ENCODE measurements at regions not wholly inside any gene's neighbourhood (a gene's known extent, or its start where the extent isn't known, plus 50 kb on each side); places are given as distances from the start of the nearest gene placed in this dataset.

DNA sequence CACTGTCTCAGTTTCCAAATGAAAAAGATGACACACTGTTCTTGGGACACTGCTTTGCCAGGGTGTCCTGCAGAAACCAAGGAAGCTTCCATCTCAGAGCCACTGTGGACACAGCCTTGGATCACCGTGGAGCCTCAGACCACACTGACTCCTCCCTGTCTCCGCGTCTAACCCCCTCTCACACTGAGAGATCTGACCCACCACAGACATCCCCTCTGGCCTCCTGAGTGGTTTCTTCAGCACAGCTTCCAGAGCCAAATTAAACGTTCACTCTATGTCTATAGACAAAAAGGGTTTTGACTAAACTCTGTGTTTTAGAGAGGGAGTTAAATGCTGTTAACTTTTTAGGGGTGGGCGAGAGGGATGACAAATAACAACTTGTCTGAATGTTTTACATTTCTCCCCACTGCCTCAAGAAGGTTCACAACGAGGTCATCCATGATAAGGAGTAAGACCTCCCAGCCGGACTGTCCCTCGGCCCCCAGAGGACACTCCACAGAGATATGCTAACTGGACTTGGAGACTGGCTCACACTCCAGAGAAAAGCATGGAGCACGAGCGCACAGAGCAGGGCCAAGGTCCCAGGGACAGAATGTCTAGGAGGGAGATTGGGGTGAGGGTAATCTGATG lies 113.4 kb upstream of the PKDCC start:
- peak; percentile 49 for DNase-seq (ENCODE audit: low spot score)

DNA sequence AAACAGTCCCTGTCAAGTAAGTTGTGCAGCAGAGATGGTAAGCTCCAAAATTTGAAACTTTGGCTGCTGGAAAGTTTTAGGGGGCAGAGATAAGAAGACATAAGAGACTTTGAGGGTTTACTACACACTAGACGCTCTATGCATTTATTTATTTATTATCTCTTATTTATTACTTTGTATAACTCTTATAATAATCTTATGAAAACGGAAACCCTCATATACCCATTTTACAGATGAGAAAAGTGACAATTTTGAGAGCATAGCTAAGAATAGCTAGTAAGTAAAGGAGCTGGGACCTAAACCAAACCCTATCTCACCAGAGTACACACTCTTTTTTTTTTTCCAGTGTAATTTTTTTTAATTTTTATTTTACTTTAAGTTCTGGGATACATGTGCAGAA lies 112.8 kb upstream of the PKDCC start:
- no peak for DNase-seq (ENCODE audit: low spot score)

DNA sequence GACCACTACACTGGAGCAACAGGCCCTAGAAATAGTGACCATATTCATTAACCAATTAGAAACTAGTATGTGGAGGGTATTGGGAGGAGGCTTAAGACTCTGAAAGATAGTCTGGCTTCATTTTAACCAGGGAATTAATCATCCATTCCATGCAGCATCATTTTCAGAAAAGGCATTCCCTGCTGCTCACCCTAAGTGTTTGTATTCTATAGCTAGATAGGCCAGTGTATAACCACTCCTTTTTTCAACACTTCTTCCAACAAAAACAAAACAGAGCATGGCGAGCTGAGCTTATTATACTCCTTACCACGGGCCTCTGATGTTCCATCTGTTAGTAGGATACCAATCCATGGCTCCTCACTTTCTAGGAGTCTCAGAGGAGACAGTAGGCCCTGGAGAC lies 112.0 kb upstream of the PKDCC start:
- no peak for DNase-seq (ENCODE audit: low spot score)

DNA sequence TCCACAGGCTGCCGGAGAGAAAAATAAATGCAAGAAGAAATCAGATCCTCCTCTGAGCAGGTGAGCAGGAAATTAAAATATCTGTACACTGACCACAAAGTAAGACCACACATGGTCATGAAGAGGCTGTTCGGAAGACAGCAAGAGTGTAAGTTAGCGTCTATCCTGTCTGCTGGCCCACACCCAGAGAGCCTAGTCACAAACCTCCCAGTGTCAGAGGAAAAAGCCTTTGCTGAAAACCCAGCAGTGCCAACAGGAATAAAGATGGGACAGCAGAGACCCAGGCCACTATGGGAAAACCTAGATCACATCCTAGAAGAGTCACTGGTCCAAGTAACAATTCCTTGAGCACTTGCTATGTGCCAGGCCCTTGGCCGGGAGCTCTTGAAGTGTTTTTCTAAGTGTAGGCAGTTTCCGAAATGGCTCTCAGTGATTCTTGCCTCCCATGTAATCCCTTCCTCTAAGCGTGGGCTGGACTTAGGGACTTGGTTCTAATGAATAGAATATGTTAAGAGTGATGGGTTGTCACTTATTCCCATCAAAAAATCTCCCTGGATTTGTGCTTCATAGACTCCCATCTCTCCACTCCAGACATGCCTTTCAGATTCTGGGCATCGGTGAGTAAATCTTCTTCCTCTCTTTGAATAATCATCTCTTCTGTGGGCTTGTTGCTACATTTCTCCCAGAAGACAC lies 110.9 kb upstream of the PKDCC start:
- no peak for DNase-seq (ENCODE audit: low spot score)

DNA sequence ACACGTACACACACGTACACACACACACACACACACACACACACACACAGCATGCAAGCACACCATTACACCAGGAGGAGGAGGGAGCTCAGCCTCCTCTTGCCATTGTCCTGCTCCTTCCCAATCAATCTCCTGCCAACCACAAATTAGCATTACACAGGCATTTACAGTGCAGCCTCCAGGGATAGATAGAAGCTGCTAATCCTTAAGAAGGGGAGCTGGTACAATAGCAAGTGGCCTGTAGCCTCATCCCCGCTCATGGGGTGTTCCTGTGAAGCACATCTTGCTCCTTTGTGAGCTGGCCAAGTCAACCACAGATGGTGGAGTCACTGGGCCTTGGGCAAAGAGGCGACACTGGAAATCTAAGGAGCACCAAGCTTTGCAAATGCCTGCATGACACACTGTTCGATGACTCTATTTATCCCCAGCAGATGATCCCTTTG lies 110.3 kb upstream of the PKDCC start:
- DNase-seq (ENCODE audit: low spot score), result no peak

DNA sequence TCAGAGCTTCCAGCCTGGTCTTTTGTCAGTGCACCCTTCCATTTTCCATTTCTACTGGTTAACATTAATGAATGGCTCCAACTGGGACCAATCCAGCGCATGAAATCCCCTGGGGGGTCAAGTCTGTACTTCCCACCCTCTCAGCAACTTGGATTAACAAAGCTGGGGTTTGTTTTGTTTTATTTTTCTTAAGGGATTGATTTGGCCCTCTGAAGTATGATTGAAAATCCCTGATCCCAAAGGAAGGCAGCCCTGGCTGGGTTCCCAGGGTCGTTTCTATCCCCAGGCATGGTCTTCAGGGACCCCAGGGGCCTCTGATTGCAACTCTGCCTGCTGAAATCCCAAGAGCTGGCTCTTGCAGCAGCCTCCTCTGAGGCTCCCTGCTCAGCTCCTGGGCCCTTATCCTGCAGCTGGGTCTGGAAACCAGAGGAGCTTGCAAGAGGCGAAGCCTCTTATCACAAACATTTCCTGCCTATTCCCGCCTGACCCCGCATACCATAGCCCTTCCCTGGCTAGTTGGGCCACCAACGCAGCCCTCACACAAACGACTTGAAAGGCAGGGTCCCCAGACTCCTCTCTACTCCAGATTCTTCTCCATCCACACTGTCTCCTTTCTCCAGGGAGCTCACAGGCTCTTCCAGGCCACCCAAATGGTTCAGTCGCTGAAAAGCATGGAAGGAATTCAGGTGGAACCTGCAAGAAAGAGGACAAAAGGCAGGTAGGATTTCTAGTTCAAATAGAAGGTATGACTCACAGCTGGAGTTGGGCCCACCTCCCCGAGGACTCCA lies 109.7 kb upstream of the PKDCC start:
- no peak for DNase-seq (ENCODE audit: low spot score)

DNA sequence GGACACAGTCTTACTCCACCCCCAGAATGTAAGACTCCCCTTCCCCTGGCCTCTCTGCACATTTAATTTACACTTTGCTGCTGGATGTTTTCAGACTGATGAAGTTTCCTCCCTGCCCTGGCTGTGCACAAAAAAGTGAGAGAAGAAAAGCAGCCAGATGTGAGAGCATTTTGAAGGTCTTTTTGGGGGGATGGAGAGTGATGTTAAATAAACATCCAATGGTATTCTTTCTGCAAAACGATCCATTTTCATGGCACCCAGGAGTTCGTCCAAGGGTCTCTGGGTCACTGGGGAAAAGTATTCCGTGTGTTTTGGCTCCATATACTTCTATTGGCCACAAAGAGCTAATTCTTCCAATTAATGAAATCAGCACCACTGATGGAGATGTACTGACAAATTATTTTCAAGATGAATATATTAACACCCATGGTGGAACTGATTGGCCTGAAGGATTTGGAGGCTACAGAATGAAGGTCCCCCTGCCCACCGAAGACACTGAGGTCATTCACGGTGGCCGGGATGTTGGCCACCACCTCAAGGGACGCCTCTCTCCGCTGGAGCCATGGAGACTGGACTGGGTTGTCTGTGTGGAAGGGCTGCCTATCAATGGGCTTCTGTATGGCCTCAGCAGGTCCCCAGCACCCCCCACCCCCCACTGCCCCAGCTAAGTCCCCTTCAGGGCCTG lies 107.6 kb upstream of the PKDCC start:
- DNase-seq (ENCODE audit: low spot score), result no peak

DNA sequence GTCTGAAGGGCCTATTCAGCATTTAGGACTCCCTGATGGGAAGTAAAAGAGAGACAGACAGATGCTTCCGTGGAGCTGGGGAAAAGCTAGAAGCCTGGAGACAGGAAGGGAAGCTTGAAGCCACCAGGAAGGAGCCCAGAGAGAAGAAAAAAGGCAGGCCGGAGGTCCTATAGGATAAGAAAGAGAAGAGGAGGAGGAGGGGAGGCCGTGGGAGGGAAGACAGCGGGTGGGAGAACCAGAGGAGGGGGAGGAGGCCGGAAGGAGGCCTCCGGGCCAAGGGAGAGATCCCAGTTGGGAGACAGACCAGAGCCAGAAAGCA lies 107.1 kb upstream of the PKDCC start:
- DNase-seq (ENCODE audit: low spot score), result no peak

DNA sequence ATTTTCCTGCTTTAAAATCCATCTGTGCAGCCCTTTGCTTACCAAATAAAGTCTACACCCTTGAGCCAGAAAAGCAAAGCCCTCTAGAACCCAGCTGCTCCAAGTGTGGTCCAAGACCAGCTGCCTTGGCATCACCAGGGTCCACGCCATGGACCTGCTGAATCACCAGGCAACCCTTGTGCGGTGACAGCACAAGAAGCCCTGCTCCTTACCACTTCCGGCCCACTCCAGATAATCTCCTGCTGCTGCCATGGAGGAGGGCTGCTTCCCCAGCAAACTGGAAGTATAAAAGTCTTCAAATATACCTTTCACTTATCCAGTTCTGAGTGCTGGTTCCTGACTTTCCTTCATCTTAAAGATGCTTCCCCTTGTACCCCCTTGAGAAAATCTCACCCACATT lies 106.0 kb upstream of the PKDCC start:
- no peak for DNase-seq (ENCODE audit: low spot score)

DNA sequence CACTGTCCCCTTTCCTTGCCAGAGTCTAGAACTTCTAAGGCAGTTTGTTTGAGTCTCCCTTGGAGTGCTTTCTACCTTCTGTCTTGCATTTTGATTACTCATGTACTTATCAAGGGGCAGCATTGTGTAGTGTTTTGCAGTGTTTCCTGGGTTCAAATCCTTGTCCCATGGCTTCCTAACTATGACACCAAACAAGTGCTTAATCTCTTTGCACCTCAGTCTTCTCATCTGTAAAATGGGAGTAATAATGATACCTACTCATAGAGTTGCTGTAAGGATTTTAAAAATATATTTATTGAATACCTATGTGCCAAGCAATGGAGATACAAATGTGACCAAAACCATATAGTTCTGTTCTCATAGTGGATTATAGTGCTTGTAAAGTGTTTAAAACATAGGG lies 105.5 kb upstream of the PKDCC start:
- DNase-seq (ENCODE audit: low spot score), result no peak

DNA sequence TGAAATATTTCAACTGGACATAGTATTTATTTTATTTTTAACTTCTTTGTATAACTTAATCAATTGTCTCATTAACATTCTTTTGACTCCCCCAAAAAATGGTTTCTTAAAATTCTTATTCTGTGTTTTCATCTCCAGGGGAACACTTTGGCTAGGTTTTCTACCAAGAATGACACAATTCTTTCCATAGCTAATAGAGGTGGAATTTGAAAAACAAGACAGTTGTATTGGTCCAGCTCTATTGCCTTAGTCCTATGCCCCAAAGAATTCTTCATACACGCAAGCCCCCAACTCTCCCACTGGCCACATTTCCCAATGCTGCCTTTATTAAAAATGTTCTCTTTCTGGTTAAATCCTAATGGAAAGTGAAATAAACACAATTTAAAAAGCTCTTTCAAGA lies 104.7 kb upstream of the PKDCC start:
- DNase-seq (ENCODE audit: low spot score), result no peak

DNA sequence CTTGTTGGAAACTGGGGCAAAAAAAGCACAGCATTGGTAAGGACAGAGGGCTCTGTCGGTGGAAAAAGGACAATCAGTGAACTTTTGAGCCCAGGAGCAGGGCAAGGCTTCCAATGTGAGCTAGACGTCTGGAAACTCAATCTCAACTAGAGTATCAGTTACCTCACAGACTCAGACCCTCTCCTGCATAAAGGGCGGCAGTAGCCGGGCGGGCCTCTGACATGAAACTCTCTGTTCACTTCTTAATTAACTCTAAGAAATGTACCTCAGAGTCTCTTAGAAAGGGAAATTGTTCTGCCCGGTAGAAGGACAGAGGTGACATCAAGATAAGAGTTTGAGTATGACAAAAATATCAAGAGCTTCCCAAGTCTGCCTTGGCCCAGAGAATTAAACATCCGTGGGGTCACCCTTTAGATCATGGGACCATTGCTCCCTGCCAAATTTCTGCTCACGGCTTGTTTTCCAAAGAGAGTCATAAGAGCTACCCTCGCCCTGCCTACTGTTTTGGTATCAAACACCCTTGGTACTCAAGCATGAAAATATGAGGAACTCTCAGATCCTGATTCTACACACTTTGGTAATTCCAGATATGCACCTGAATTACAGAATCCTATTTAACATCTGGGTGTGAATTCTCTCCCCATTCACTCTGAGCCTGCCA lies 103.5 kb upstream of the PKDCC start:
- DNase-seq (ENCODE audit: low spot score), result no peak

DNA sequence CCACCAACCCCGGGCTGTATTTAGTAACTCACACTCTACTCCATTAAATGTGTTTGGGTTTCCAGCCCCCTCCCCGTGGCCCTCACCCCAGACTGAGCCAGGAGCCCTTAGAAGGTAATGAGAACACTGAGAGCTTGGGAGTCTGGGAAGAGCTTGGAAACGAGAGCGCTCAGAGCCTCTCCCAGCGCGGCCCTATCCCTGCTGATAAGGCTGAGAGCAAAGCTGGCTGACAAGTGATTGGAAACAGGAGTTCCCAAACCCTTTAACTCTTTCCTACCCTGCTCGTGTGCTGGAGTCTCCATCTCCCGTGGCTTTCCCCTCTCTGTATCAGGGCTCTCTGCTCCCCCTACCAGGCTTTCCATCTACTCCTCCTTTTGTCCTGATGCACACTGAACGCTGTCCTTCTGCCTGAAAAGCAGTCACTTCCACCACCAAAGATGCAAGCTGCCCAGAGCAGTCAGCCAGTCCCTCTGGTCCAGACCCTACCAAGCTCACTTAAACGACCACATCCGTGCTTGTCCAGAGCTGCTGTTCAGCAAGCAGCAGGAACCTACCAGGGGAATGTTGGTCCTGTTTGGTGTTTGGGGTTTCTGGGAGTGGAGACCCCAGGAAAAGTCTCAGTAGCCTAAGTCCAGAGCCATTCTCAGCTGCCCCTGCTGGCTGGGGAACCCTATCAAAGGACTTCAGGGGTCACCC lies 100.0 kb upstream of the PKDCC start:
- no peak for DNase-seq (ENCODE audit: low spot score)

DNA sequence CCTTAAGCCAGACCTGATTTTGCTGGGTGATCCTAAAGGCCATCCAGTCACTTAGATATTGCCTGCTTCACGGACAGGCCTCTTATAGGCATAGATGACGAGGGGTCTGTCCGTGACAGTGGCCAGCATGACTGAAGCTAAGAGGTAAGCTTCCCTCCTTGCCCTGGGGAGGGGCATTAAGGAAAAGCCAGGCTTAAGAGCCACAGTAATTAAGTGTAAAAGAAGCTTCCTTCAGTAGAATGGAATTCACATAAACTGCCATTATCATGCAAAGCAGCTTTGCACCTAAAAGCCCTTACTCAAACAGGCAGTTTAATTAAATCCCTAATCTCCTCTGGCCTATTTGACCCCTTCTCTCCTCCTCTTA lies 99.4 kb upstream of the PKDCC start:
- DNase-seq (ENCODE audit: low spot score), result no peak

DNA sequence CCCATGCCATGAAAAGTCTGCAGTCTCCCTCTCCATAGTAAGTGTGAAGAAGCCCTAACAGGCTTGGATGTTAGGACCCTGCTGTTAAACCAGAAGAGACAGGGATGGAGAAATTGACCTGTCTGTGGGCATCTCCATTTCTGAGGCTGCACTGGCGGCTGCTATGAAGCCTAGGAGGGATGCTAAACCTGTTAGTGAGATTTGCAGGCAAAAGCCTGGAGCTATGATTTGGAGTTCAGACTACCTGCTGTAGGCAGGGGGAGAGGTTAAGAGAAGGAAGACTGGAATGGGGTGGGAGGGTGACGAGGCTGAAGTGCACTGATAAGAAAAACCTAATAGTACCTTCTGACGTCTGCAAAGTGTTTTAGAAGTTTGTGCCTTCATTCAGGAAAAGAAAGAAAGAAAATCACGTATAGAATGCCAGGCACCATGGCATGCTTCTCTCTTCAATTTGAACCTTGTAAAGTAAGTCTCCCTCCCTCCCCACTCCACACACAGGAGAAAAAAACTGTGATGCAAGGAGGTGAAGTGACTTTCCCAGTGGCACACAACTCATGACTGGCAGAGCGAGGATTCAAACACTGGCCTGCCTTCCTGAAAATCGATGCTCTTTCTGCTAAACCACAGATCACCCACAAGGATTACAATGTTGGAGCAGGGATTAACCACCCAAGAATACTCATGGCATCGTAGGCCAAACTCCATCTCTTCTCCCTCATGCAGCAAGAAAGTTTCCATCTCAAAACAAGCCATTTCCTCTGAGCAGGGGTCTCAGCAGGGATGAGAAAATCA lies 98.5 kb upstream of the PKDCC start:
- no peak for DNase-seq (ENCODE audit: low spot score)

DNA sequence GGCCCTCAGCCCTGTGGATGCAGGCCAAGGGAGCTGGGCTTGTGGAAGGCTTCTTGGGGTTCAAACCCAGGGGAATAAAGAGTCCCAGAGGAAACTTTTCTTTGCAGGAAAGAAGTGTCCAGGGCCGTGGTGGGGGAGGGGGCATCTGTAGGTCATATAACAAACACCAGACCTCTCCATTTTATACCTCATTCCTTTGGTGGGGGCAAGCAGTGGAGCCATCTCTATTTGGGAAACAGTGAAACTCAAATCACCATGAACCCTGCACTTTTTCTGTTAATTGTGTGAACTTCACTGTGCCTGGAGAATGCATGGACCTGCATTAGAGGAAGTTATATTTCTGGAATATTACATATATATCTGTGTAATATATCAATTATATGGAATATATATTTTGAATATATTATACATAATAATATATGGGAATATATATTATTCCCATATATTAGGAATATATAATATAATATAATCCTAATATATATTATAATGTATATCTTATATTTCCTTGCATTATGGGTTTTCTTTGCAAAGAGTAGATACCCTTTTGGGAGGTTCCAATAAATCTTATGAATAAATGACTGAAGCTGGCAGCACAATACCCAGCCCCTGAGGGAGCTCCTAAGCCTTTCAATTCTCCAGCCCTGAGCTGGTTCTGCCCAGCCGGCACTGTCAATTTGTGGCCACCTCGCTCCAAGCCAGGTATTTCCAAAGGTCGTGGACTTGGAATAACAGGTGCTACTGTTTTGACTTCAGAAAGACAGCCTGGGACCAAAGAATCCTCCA lies 97.7 kb upstream of the PKDCC start:
- no peak for DNase-seq (ENCODE audit: low spot score)

DNA sequence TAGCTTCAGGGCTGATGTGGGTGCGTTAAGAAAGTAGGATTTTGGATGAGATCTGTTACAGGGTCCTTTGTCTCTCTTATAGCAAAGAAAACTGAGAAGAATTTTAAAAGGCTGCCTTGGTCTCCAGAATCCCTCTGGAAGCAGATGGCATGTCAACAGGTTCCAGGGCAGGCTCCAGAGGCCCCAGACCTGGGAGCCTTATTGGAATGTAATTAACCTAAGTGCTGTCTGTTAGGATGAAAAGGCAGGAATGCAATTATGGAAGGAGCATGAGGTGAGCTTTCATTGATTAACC lies 97.2 kb upstream of the PKDCC start:
- no peak for DNase-seq (ENCODE audit: low spot score)

DNA sequence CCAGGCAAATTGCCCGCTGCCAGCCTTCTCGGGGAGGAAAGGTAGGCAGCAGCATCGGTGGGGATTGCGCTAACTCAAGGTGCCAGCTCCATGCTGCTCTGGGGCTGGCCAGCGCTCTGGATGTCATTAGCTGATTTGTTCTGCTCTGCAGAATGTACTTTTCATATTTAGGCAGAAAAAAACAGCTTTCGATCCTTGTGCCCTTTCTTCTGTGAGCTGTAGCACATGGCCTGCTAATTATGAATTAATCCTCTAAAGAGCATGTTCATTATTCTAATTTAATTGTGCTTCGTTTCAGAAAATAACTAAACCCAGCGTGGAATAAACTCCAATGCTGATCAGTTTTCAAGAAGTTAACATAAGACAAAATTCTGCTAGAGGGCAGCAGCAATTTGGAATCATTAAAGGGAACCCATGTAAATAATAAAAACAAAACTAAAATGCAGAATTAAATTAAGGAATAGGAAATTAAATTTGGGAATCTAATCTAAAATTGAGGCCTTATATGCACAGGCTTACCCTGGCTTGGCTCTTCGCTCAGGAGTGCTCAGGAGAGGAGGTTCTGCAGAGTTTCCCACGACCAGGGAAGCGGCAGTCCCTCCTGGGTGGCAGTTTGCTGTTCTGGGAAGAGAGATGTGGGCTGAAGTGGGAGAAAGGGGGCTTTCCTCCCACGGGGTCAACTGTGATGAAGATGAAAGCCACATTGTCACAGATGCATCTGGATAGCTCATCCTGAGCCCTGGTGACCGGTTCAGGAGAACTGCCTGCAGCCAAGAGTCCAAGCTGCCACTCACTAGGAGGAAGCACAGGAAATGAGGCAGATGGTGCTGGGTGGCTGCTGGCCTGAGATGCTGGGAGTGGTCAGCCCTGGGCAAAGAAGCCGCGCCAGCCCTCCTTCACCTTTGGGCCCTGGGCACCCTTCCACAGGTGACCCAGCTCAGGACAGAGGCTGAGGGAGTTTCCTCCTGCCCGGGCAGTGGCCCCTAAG lies 93.2 kb upstream of the PKDCC start:
- no peak for DNase-seq (ENCODE audit: low spot score)
